GM23248 (cell line): ENCODE measurements at regions not wholly inside any gene's neighbourhood (a gene's known extent, or its start where the extent isn't known, plus 50 kb on each side); places are given as distances from the start of the nearest gene placed in this dataset.
"Not testable (repeated sequence)": the region's sequence is repeated elsewhere in the genome, so short reads cannot be mapped to it uniquely, and the experiment has no call there.

ENCODE experiments used
- EZH2 ChIP-seq: fragments of 200-600 bp; sonication (generic); IDR thresholded peaks from 2 replicates; pipeline ENCODE4 v1.6.1; 2018; ENCODE audit warnings: antibody characterized with exemption, mild to moderate bottlenecking; ENCODE audit not compliant: insufficient read depth, poor library complexity, severe bottlenecking
- EZH2phosphoT487 ChIP-seq: fragments of 200-600 bp; sonication (generic); IDR thresholded peaks from 2 replicates; pipeline ENCODE4 v1.6.1; 2018; ENCODE audit warnings: antibody characterized with exemption, moderate library complexity, mild to moderate bottlenecking, low read depth; ENCODE audit not compliant: insufficient read depth

- TF ChIP-seq EZH2, EZH2phosphoT487: not testable (repeated sequence)
Observed at GRCh38 chr6:94856999-94857398, 720.3 kb upstream of the MANEA start.
